Bronchial epithelial cell (primary cell): ENCODE measurements at regions not wholly inside any gene's neighbourhood (a gene's known extent, or its start where the extent isn't known, plus 50 kb on each side); places are given as distances from the start of the nearest gene placed in this dataset.

ENCODE experiments used
- DNase-seq: peaks from one replicate; pipeline ENCODE4 v3.0.0-alpha.2; 2010; ENCODE audit warnings: low read depth
- FAIRE-seq: peaks from 2 replicates; lab custom pipeline; 2011; peaks lifted over from hg19 to GRCh38; lab: Jason Lieb, UNC
- H3K27me3 ChIP-seq: 2 replicates; pipeline ENCODE4 v1.5.1; 2011; ENCODE audit warnings: low read length; ENCODE audit not compliant: control insufficient read depth, insufficient read depth
- H3K36me3 ChIP-seq: 2 replicates; pipeline ENCODE4 v1.5.1; 2011; ENCODE audit warnings: low read length; ENCODE audit not compliant: control insufficient read depth, insufficient read depth
- H3K4me3 ChIP-seq: 2 replicates; pipeline ENCODE4 v1.5.1; 2011; ENCODE audit warnings: mild to moderate bottlenecking, low read depth, low read length, control low read depth
- TF ChIP-seq, protein P1 (sequence below): IDR thresholded peaks from 2 replicates; pipeline ENCODE4 v1.5.1; 2011; ENCODE audit warnings: mild to moderate bottlenecking, moderate library complexity, low read length, control low read depth, inconsistent platforms; ENCODE audit not compliant: insufficient read depth, severe bottlenecking

GRCh38 chr12:9392842-9393241, 184.6 kb upstream of the PZP start:
- FAIRE-seq, result no peak

DNA sequence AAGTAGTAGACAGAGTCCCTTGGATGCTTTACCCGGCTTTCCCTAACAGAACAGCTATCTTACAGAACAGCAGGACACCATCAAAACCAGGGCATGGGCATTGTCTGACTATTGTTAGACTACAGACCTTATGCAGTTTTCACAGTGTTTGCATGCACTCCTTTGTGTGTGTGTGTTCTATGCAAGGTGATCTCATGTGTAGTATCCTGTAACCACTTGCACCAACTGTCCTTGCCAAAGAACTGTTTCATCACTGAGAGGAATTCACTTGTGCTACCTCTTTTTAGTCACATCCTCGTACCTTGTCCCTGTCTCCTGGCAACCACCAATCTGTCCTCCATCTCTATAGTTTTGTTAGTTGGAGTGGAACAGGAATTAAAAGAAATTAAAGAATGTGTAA, 183.6 kb upstream of the PZP start:
- Histone ChIP-seq H3K4me3 (no peak overlapping the region), H3K36me3 (no peaks in the 10 kb centered on the region), H3K27me3 (no peaks in the 10 kb centered on the region)
- TF ChIP-seq, protein P1, sequence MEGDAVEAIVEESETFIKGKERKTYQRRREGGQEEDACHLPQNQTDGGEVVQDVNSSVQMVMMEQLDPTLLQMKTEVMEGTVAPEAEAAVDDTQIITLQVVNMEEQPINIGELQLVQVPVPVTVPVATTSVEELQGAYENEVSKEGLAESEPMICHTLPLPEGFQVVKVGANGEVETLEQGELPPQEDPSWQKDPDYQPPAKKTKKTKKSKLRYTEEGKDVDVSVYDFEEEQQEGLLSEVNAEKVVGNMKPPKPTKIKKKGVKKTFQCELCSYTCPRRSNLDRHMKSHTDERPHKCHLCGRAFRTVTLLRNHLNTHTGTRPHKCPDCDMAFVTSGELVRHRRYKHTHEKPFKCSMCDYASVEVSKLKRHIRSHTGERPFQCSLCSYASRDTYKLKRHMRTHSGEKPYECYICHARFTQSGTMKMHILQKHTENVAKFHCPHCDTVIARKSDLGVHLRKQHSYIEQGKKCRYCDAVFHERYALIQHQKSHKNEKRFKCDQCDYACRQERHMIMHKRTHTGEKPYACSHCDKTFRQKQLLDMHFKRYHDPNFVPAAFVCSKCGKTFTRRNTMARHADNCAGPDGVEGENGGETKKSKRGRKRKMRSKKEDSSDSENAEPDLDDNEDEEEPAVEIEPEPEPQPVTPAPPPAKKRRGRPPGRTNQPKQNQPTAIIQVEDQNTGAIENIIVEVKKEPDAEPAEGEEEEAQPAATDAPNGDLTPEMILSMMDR, result no peak
- DNase-seq (peak; percentile 58), FAIRE-seq (no peak)

More at GRCh38 chr12:9392842-9393241, 184.6 kb upstream of the PZP start:
- Histone ChIP-seq H3K36me3 (no peaks in the 10 kb centered on the region), H3K4me3 (no peak overlapping the region), H3K27me3 (no peaks in the 10 kb centered on the region)
- DNase-seq, result no peak
- TF ChIP-seq, protein P1, result no peak

DNA sequence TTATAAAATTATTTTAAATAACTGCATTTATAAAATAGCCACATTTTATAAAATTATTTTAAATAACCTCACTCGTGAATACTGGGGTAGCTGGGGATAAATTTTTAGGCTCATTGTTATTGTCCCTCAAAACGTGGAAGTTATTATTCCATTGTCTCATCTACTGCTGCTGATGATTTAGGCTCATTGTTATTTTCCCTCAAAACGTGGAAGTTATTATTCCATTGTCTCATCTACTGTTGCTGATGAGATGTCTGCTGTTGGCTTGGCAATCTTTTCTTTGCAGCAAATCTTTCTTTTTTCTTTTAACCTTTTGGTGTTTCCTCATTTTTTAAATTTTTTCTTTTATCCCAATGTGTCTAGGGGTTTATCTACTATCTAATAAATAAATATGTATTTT, 182.6 kb upstream of the PZP start:
- no peak for FAIRE-seq
- TF ChIP-seq, protein P1, result no peak
- H3K27me3 ChIP-seq, result no peaks in the 10 kb centered on the region
- no peak for DNase-seq
- H3K4me3 ChIP-seq, result no peak overlapping the region
- no peaks in the 10 kb centered on the region for H3K36me3 ChIP-seq

DNA sequence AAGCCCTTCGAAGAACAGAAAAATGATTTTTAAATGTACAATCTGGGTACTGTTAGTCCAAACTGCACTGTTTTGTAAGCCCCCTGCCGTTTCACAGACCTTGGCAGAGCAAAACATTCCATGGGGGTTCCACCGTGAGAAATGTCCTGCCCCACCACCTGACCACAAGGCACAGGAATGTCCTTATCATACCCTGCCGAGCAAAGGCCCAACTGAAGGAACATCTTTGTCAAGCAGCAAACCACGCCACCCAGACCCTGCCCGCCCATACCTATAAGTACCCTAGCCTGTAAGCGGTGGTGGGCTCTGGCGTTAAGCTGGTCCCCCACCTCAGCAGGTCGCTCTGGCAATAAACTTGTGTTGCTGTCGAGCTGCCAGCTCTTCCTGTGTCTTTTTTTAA, 181.6 kb upstream of the PZP start:
- Histone ChIP-seq H3K27me3 (no peaks in the 10 kb centered on the region), H3K4me3 (no peak overlapping the region), H3K36me3 (no peaks in the 10 kb centered on the region)
- no peak for FAIRE-seq
- TF ChIP-seq, protein P1, result no peak
- DNase-seq, result no peak

DNA sequence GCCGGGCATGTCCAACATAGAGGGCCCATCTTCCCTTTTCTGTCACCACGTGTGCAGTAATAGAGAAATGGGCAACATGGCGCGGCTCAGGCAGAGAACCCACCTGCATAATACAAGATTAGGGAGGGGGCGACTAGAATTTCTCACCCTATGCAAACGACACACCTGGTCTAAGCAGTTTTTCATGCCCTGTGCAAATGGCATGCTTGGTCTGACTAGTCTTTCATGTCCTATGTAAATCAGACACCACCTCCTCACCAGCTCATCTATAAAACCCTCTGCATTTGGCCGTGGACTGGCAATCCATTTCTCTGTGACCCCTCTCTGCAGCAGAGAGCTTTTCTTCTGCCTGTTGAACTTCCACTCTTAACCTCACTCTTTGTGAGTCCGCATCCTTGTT, 180.2 kb upstream of the PZP start:
- DNase-seq (no peak), FAIRE-seq (no peak)
- H3K36me3 ChIP-seq, result no peaks in the 10 kb centered on the region
- no peaks in the 10 kb centered on the region for H3K27me3 ChIP-seq
- TF ChIP-seq, protein P1, result no peak
- no peak overlapping the region for H3K4me3 ChIP-seq

DNA sequence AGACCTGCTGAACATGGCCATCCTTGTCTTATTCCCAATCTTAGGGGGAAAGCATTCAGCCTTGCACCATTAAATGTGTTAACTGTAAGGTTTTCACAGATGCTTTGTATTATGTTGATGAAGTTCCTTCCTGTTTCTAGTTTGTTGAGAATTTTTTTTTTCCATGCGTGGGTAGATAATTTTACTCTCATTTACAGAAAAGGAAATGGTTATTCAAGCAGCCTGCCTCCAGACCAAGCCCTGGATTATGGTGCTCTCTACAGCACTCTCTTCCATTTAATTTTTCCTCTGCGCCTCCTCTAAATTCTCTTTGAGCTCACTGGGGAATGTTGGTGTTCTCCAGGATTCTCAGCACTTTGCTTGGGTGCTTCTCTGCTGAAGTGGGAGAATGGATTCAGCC, 179.3 kb upstream of the PZP start:
- no peaks in the 10 kb centered on the region for H3K36me3 ChIP-seq
- TF ChIP-seq, protein P1, result no peak
- no peak for FAIRE-seq
- DNase-seq, result no peak
- no peaks in the 10 kb centered on the region for H3K27me3 ChIP-seq
- H3K4me3 ChIP-seq, result no peak overlapping the region
